H9 (cell line): ENCODE measurements at regions not wholly inside any gene's neighbourhood (a gene's known extent, or its start where the extent isn't known, plus 50 kb on each side); places are given as distances from the start of the nearest gene placed in this dataset.

ENCODE experiments used
- DNase-seq: peaks from one replicate; pipeline ENCODE4 v3.0.0-alpha.2; 2017
- H2AFZ ChIP-seq: one replicate; pipeline ENCODE4 v1.6.1; 2013; ENCODE audit warnings: mild to moderate bottlenecking, low read length, control low read depth, moderate library complexity
- H2AK5ac ChIP-seq: 2 replicates; pipeline ENCODE4 v1.6.1; 2013; ENCODE audit warnings: low read length, control low read depth, mixed read lengths; ENCODE audit not compliant: insufficient read length
- H2BK120ac ChIP-seq: one replicate; pipeline ENCODE4 v1.6.1; 2013; ENCODE audit warnings: low read depth, mild to moderate bottlenecking, low read length, control low read depth, inconsistent platforms; ENCODE audit not compliant: poor library complexity, severe bottlenecking
- H2BK12ac ChIP-seq: 2 replicates; pipeline ENCODE4 v1.6.1; 2013; ENCODE audit warnings: low read length, control low read depth, mixed read lengths, low read depth; ENCODE audit not compliant: insufficient read length
- H2BK15ac ChIP-seq: 2 replicates; pipeline ENCODE4 v1.6.1; 2013; ENCODE audit warnings: low read depth, low read length, control low read depth
- H2BK20ac ChIP-seq: one replicate; pipeline ENCODE4 v1.6.1; 2013; ENCODE audit warnings: low read depth, mild to moderate bottlenecking, low read length, control low read depth, inconsistent platforms; ENCODE audit not compliant: poor library complexity, severe bottlenecking
- H2BK5ac ChIP-seq: 2 replicates; pipeline ENCODE4 v1.6.1; 2013; ENCODE audit warnings: low read length, control low read depth, mixed read lengths; ENCODE audit not compliant: insufficient read length
- H3K14ac ChIP-seq: 2 replicates; pipeline ENCODE4 v1.6.1; 2013; ENCODE audit warnings: low read length, control low read depth; ENCODE audit not compliant: insufficient read depth
- H3K18ac ChIP-seq: 2 replicates; pipeline ENCODE4 v1.6.1; 2013; ENCODE audit warnings: low read depth, mild to moderate bottlenecking, mixed read lengths, low read length, control low read depth; ENCODE audit not compliant: insufficient read length
- H3K23ac ChIP-seq: 2 replicates; pipeline ENCODE4 v1.6.1; 2013; ENCODE audit warnings: low read length, control low read depth, mixed read lengths, low read depth; ENCODE audit not compliant: insufficient read length
- H3K23me2 ChIP-seq: 2 replicates; pipeline ENCODE4 v1.6.1; 2013; ENCODE audit warnings: low read depth, mild to moderate bottlenecking, mixed read lengths, low read length, control low read depth; ENCODE audit not compliant: insufficient read length, poor library complexity, severe bottlenecking
- H3K27ac ChIP-seq: 2 replicates; pipeline ENCODE4 v1.5.1; 2013; ENCODE audit warnings: low read length, control low read depth, mixed read lengths, low read depth; ENCODE audit not compliant: insufficient read length
- H3K27me3 ChIP-seq: 2 replicates; pipeline ENCODE4 v1.6.1; 2013; ENCODE audit warnings: low read length, control low read depth, inconsistent platforms; ENCODE audit not compliant: insufficient read depth
- H3K4ac ChIP-seq: 2 replicates; pipeline ENCODE4 v1.6.1; 2013; ENCODE audit warnings: low read depth, mild to moderate bottlenecking, control low read depth, inconsistent platforms, low read length, moderate library complexity
- H3K4me1 ChIP-seq: 2 replicates; pipeline ENCODE4 v1.6.1; 2013; ENCODE audit warnings: low read length, control low read depth, inconsistent platforms; ENCODE audit not compliant: insufficient read depth
- H3K4me2 ChIP-seq: 2 replicates; pipeline ENCODE4 v1.6.1; 2013; ENCODE audit warnings: low read length, control low read depth, mixed read lengths; ENCODE audit not compliant: insufficient read length, insufficient read depth
- H3K56ac ChIP-seq: 2 replicates; pipeline ENCODE4 v1.6.1; 2013; ENCODE audit warnings: low read depth, mild to moderate bottlenecking, mixed read lengths, low read length, control low read depth; ENCODE audit not compliant: insufficient read length
- H3K79me1 ChIP-seq: 2 replicates; pipeline ENCODE4 v1.6.1; 2013; ENCODE audit warnings: low read depth, mild to moderate bottlenecking, moderate library complexity, low read length, control low read depth, inconsistent platforms; ENCODE audit not compliant: insufficient read depth, poor library complexity, severe bottlenecking
- H3K79me2 ChIP-seq: 2 replicates; pipeline ENCODE4 v1.6.1; 2013; ENCODE audit warnings: low read length, control low read depth, inconsistent platforms; ENCODE audit not compliant: insufficient read depth
- H3K9ac ChIP-seq: 2 replicates; pipeline ENCODE4 v1.6.1; 2013; ENCODE audit warnings: low read length, control low read depth, mixed read lengths; ENCODE audit not compliant: insufficient read length; ENCODE audit errors: extremely low read depth
- H3K9me3 ChIP-seq: one replicate; pipeline ENCODE4 v1.6.1; 2013; ENCODE audit warnings: low read depth, low read length, inconsistent platforms; ENCODE audit not compliant: control insufficient read depth
- H3T11ph ChIP-seq: one replicate; pipeline ENCODE4 v1.6.1; 2013; ENCODE audit warnings: mild to moderate bottlenecking, low read length, control low read depth, inconsistent platforms
- H4K20me1 ChIP-seq: one replicate; pipeline ENCODE4 v1.6.1; 2013; ENCODE audit not compliant: control insufficient read depth, insufficient read length, insufficient read depth
- H4K5ac ChIP-seq: 2 replicates; pipeline ENCODE4 v1.6.1; 2013; ENCODE audit warnings: low read depth, mild to moderate bottlenecking, mixed read lengths, low read length, control low read depth; ENCODE audit not compliant: insufficient read length
- H4K8ac ChIP-seq: replicated peaks from 2 replicates; pipeline ENCODE4 v1.6.1; 2013; ENCODE audit warnings: low read length, control low read depth, mixed read lengths, low read depth; ENCODE audit not compliant: insufficient read length
- H4K91ac ChIP-seq: 2 replicates; pipeline ENCODE4 v1.6.1; 2013; ENCODE audit warnings: low read depth, mild to moderate bottlenecking, moderate library complexity, mixed read lengths, low read length, control low read depth; ENCODE audit not compliant: insufficient read length
- H3K27ac Mint-ChIP-seq, 3 experiments: 2 replicates in 2 of 3; 3 replicates in 1 of 3; pipeline ENCODE4 v1.8.0; 2020 to 2021; ENCODE audit warnings: mixed read lengths in 3 of 3, mild to moderate bottlenecking in 1 of 3, moderate library complexity in 1 of 3
- H3K27me3 Mint-ChIP-seq: 2 replicates; pipeline ENCODE4 v1.8.0; 2021; ENCODE audit warnings: low read depth, mild to moderate bottlenecking, moderate library complexity, mixed read lengths
- H3K36me3 Mint-ChIP-seq, 3 experiments: 2 replicates in 2 of 3; 3 replicates in 1 of 3; pipeline ENCODE4 v1.8.0; 2020 to 2021; ENCODE audit warnings: low read depth in 3 of 3, mixed read lengths in 3 of 3; ENCODE audit not compliant: insufficient read depth in 1 of 3
- H3K4me1 Mint-ChIP-seq, 2 experiments: 2 replicates each; pipeline ENCODE4 v1.8.0; 2020; ENCODE audit warnings: mixed read lengths in 2 of 2
- H3K4me3 Mint-ChIP-seq, 2 experiments: 2 replicates in 1 of 2; 3 replicates in 1 of 2; pipeline ENCODE4 v1.8.0; 2020 to 2021; ENCODE audit warnings: mild to moderate bottlenecking in 2 of 2, mixed read lengths in 2 of 2, moderate library complexity in 1 of 2
- H3K9me3 Mint-ChIP-seq, 2 experiments: 2 replicates in 1 of 2; 3 replicates in 1 of 2; pipeline ENCODE4 v1.8.0; 2020; ENCODE audit warnings: mild to moderate bottlenecking in 2 of 2, mixed read lengths in 2 of 2, moderate library complexity in 1 of 2
- CTCF ChIP-seq: fragments of 200-600 bp; sonication (generic); conservative IDR thresholded peaks from 3 replicates; pipeline ENCODE4 v1.8.0; 2021; ENCODE audit warnings: antibody characterized with exemption, mild to moderate bottlenecking
- WGBS: extraction: QIAGEN DNeasy Blood & Tissue Kit; methylation state at CpG from one replicate; pipeline ENCODE4 v1.1.7; 2013; ENCODE audit warnings: missing lambda C conversion rate, low lambda C conversion rate, mixed read lengths; ENCODE audit not compliant: insufficient read length; ENCODE audit errors: extremely low coverage; 5-methylcytosine and 5-hydroxymethylcytosine counted together

GRCh38 chr18:75810961-75811551 is 383.6 kb upstream of the SMIM21 start:
- H4K20me1 ChIP-seq: no peaks in the 10 kb centered on the region
- no peak overlapping the region for H4K91ac ChIP-seq
- no peak overlapping the region for H3K23ac ChIP-seq
- H2BK20ac ChIP-seq: no peak overlapping the region
- no peaks in the 10 kb centered on the region for H3K36me3 Mint-ChIP-seq
- H3K56ac ChIP-seq: no peak overlapping the region
- no peaks in the 10 kb centered on the region for H3K27me3 ChIP-seq
- no peaks in the 10 kb centered on the region for H3K23me2 ChIP-seq
- no peak overlapping the region for H3K4me3 Mint-ChIP-seq
- no peaks in the 10 kb centered on the region for H3K79me2 ChIP-seq
- no peak overlapping the region for H2BK15ac ChIP-seq
- no peaks in the 10 kb centered on the region for H3K9me3 ChIP-seq
- no peak overlapping the region for H3K27ac ChIP-seq
- no peak overlapping the region for H3K9ac ChIP-seq
- WGBS: no CpG with 5 or more reads among the region's 5 CpGs
- H2BK12ac ChIP-seq: no peak overlapping the region
- no peak overlapping the region for H4K5ac ChIP-seq
- no peak overlapping the region for H3K14ac ChIP-seq
- H3K4me1 ChIP-seq: no peaks in the 10 kb centered on the region
- no peak overlapping the region for H3K18ac ChIP-seq
- H2AK5ac ChIP-seq: no peak overlapping the region
- H3K79me1 ChIP-seq: no peaks in the 10 kb centered on the region
- H3K4me2 ChIP-seq: no peak overlapping the region
- H2AFZ ChIP-seq: no peak overlapping the region
- DNase-seq: no peak
- H3K27me3 Mint-ChIP-seq: no peaks in the 10 kb centered on the region
- H3K4me1 Mint-ChIP-seq: peaks cover 4% of the 10 kb centered on the region in 2 experiments
- no peak overlapping the region for H3T11ph ChIP-seq
- no peak overlapping the region for H4K8ac ChIP-seq
- TF ChIP-seq CTCF: no peak
- no peak overlapping the region for H3K4ac ChIP-seq
- no peak overlapping the region for H3K27ac Mint-ChIP-seq
- H3K9me3 Mint-ChIP-seq: no peaks in the 10 kb centered on the region; a peak in 2 of 5 replicates
- no peak overlapping the region for H2BK120ac ChIP-seq
- no peak overlapping the region for H2BK5ac ChIP-seq
